GM19455 (cell line): ENCODE measurements at regions not wholly inside any gene's neighbourhood (a gene's known extent, or its start where the extent isn't known, plus 50 kb on each side); places are given as distances from the start of the nearest gene placed in this dataset.

Experiments used
- ATAC-seq: cut with Tn5 transposase; IDR thresholded peaks from one replicate; pipeline ENCODE4 v1.9.1; 2021; ENCODE audit not compliant: unreplicated experiment

DNA sequence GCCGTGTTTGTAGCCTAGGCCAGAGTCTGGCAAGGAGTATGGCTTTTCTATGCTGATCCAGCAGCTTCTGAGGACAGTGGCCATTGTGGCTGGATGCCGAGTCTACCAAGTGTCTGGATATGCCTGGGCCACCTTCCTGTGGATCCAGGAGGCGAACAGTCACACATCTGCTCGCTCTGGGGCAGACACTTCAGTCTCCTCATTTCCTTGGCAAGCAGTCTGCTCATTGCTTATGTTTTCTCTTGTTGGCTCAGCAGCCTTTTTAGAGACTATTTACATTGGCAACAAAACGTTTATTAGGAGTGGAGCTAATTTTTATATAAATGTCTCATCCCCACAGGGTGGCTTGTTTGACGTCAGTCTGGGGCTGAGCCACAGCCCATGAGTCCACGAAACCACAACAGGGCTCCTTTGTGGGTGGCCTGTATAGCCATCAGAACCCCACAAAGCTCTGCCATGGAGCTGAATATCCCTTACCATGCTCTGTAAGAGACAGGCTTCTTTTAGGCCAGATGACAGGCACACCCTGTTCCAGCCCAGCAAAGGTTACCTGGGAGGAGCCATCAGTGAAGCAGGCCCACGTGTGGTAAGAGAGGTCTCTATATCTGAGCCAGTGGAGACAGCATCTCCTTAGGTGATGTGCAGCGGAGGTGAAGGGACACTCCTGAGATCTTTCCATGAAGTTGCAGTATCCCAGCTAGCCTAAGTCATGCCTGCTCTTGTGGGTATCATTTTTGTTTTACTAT lies 221.7 kb downstream of the DIRAS2 start:
- ATAC-seq = no peak

DNA sequence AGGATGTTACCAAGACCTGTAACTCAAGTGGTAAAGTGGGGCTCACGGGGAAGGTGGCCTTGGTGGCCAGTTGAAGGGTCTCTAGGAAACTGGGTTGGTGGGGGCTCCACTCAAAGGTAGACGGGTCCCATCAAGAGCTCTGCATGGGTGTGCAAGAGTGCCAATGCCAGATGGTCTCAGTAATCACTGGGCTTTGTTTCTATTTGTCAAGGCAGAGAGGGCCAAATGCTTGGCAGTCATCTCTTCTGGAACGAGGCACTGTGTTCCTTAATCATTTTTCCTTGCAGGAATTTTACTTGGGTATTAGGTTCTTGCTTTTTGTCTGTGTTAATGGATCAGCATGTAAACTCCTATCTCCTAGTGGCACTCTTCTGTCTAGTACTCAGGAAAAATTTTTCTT lies 220.8 kb downstream of the DIRAS2 start:
- ATAC-seq = no peak

DNA sequence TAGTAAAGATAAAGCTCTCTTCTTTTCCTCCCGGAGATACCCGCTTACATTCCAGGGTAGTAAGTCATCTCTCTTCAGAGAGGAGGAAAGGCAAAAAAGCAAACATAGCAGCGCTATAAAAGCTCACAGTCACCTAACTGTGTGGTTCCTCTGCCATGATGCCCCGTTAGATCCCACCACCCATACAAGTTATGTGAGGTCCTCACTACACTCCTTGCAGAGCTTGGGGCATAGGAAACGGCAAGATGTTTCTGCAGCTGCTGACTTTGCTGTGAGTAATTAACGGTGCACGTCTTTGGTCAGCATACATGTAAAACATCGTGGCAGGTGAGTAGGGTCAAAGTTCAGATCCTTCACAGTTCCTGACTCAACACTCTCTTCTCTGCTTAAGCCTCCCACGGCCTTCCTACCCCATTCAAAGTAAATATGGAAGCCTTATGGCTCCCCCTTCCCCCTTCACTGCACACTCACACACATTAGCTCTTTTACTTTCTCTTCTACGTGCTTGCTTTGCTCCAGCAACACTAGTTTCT lies 218.9 kb downstream of the DIRAS2 start:
- no peak for ATAC-seq

DNA sequence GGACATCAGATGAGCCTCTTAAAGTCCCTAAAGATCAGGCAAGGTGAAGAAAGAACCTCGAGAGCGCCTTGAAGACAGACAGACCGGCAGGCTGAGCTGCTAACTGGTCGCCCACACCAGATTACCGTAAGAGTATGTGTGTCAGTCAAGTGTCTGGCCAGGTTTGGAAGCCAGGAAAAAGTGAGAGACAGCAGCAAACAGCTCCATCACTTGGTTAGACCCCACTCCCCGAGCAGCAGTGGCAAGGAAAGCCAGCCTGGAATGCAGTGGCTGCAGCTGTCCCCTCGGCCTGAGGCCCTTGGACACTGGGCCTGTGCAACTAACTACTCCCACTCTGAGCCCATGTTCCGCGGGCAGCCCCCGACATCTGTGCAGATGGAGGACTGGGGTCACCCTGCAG lies 214.1 kb downstream of the DIRAS2 start:
- ATAC-seq = no peak

DNA sequence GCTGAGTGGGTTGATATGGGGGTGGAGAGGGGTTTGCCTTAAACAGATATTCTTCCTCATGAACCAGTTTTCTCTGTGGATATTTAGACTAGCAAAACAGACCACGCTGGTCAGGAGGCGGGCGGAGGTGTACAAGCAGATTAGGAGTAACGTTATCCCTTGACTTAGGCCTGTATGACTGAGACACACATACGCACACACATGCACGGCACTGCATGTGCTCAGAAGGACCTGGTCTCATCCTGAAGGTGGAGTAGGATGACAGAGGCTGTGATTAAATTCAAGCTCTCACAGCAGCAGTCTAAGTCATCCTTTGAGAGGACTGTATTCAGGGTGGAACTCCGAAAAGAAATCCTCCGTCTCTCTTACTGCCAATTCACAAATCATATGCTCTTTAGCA lies 209.7 kb downstream of the DIRAS2 start:
- ATAC-seq = no peak

DNA sequence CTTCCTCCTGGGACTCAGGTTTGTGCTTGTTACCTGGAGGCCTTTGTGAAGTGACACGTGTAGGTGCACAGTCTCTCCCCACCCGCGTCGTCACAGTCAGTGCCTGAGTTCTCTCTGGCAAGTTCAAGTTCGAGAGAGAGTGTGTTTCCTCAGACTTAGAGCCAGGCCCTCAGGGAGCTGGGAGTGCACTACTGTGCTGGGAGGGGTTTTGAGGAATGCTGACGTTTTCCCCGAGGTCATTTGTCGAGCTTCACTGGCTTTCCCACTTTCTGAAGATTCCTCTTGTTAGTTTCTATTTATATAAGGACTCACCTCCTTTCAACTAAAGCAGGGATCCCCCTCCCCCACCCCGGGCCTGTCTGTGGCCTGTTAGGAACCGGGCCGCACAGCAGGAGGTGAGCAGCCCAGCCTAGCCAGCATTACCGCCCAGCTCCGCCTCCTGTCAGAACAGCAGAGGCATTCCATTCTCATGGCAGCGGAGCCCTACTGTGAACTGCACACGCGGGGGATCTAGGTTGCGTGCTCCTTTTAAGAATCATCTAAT lies 209.2 kb downstream of the DIRAS2 start:
- no peak for ATAC-seq

DNA sequence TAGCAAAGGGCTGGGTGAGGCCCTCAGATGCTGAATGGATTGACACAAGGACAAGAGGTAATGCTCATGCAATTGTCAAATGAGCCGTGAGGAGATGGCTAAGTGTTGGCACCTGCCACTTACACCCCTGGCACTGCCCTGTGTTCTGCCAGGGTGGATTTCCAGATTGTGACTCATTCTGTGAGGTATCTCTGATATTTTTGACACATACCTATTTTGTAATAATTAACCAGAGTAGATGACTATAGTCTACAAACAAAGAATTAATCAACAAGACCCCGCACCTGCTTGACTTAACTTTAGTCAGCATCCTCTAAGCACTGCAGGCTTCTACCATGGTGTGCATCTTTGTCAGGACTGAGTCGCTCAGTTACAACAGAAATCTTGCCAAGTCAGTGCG lies 200.8 kb downstream of the DIRAS2 start:
- no peak for ATAC-seq

DNA sequence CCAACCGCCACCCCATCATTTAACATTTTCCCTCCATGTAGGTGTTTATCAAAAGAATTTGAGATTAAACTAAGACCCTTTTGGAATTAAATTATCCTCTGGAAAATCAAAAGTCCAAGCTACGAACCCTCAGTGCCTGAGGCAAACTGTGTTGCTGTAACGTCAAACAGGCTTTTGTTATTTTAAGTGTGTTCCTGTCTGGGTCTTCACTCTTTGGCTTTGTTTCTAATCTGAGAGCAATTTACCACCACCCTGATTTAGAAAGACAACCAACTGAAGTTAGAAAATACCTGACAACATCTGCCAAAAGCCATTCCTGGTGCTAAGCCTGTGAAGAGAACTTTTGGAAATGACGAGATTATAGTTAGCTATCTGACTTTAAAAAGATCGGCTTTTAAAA lies 199.9 kb downstream of the DIRAS2 start:
- ATAC-seq = no peak

DNA sequence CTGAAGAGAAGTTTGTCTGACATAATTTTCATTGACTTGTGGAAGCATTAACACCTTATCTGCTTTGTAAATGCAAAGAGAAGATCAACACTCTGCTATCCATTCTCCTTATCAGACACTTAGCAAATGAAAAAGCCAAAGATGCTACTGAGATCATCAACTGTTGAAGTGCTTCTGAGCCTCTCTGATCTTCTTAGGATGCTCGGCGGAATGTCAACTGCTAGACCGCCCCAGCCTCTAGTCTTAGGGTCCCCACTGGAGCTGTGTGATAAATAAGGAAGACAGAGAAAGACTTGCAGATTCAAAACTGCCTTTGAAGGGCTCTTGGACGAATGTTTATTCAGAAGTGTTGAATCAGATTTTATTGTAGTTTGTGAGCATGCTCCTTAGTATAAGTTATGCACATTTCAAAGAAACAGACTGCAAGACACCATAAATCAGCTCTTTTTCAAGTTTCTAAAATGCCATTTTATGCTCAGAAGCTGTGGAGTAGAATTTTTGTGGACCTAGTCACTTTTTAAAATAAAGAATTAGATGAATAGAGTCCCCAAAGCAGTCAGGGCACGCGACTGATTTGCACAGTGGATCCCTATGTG lies 197.9 kb downstream of the DIRAS2 start:
- no peak for ATAC-seq

DNA sequence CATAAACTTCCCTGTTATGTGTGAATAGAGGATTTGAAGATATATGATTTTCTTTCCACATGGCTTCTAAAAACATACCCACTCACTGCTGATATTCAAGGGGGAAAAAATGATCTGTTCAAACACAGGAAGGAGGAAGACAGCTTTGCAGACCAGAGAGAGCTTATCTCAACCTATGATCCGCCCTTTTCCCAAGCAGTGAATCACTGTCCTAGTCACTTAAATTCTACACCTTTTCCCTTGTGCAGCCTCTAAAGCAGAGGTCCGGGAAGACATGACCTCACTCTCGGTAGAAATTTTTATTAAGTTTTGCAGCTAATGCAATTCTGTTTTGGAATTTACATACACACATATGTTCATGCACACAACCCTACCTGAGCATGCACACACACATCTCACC lies 197.2 kb downstream of the DIRAS2 start:
- no peak for ATAC-seq

DNA sequence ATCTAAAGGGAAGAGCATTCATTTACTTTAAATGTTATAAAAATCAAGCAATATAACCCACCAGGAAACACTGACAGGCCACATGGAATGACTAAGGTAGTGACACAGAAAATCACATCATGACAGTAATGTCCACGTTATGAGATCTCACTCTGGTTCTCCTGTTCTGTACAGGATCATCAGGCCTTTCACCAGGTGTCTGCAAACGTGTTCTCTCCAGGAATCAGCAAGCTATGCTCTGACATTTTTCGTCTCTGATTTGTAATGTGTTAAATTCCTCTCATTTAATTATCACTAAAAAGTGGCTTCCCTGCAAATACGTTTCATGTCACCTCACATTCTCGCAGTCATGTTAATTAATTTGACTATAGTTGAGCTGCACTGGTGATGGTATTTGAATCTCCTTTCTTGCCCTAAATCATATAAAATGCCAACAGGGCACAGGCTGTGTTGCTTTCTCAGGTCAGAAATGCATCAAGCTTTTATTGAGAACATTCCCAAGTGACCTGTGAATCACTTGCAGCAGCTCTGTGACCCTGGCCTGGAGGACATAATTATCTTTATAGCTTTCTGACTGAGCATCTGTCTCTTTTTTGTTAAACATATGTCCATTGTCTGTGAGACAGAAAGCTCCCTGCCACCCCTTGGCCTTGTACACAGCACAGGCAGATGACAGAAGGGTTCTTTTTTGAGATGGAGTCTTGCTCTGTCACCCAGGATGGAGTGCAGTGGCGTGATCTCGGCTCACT lies 196.2 kb downstream of the DIRAS2 start:
- ATAC-seq = no peak

DNA sequence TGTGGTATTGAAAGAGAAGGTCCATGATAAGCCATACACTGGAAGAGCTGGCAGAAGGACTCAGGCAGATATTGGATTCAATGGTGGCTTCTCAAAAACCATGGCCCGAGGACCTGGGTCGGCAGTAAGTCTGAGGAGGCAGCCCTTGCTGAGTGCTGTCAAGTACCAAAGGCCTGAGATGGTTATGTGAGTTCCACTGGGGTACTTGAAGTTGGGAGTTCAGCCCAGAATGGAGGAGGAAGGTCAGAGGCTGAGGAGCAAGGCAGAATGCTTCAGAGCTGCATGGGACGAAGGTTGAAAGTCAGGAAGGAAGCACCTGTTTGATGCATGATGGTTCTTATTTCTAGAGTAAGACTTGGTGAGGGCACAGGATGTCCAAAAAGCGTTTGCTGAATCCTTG lies 194.9 kb downstream of the DIRAS2 start:
- ATAC-seq = no peak

DNA sequence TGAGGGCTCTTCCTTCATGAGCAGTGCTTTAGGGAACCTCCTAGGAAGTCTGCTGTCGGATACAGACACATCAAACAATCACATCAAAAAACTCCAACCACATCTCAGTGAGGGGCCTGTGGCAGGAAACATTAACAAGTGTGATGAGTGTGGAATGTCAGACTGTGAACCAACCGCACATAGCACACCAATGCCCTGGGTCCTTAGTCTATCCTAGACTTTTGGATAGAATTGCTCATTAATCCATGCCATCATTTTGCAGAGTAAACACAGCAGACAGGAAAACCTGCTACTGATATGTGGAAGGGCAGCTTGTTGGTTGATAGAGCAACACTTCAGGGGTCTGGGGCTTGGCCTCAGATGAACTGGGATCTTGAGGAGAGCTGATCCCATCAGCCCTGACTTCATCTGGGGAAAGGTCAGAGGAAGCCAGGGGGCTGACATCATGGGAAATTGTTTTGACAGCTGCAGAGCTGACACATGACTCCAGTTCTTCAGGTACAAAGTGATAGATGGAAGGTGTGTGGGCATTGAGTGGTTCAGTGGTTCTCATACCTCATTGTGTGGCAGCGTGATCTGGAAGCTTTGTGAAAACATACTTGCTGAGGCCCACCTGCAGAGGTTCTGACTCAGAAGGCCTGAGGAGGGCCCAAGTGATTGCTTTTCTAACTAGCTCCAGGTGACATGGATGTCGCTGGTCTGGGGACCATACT lies 193.3 kb downstream of the DIRAS2 start:
- ATAC-seq = no peak

DNA sequence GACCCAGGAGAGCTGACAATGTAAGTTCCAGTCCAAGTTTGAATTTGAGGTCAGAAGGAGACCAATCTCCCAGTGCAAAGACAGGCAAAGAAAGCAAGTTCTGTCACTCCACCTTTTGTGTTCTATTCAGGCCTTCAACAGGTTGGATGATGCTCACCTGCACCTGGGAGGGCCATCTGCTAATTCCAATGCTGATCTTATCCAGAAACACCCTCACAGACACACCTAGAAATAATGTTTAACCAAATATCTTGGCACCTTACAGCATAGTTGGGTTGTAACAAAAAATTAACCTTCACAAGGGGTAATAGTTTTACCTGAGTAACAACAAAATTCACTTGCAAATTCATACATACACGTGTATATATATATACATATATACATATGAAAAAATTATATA lies 190.8 kb downstream of the DIRAS2 start:
- no peak for ATAC-seq

DNA sequence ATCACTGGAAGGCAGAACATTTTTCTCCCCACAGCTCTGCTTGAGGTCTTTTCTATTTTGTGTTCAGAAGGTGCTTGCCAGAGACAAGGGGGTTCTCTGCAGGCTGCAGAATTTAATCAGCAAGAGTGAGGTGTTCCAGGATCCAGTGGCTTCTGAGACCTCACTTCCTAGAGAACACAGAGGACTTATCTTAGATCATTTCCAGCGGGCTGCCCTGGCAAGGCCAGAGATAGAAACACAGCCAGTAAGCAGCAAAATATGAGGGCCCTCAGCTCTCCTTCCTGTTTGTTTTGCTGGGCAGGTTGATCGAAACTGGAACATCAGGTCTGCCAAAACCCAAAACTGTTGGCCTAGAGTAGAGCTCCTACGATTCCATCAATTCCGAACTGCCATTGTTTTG lies 187.3 kb downstream of the DIRAS2 start:
- no peak for ATAC-seq

DNA sequence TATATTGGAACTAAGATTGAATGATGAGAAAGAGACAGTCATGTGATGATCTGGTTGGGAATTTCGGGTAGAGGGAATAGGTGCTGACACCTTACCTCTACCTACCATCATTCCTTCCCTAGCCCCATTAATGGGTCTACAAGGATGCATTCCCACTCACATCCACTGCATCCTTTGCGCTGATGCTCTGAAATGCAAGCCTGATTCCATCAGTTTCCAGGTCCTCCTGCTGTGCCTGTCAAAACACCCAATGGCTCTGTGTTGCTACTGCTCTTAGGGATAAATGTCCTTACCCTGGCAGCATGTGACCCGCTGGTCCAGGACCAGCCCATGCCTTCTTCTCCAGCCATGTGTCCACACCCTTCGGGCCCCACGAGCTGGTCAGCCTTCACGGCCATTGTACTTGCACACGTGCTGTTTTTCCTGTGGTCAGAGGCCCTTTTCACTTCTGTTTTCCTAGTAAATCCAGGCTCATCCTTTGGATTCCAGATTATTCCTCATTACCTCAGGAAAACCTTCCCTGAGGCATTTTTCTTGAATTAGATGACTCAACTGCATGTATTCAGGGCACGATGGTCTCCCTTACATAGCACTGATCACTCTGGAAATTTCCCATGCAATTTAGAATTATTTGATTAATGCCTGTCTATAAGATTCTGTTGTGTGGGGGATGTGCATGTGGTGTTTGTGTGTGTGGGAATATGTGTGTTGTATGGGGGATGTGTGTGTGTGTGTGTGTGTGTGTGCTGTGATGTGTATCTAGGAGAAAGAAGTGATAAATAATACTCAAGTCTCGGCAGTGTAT lies 185.0 kb downstream of the DIRAS2 start:
- ATAC-seq = no peak

DNA sequence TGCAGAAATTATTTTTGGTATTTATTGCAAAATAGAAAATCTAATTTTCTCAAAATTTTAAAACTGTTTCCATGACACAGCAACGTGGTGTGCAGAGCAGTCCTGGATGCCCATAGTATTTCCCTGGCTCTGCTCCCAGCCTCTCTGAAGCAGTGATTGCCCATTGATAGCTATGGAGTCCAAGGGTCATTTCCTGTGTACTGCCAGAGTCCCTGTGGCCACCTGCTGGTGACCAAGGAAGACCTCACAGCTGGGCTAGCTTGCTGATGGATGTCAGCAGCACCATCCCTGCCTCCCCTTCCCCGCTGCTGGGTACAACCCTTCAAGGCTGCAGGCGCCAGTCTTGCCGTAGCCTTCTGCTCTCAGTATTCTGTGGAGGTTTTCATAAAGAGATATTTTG lies 184.1 kb downstream of the DIRAS2 start:
- ATAC-seq = no peak

DNA sequence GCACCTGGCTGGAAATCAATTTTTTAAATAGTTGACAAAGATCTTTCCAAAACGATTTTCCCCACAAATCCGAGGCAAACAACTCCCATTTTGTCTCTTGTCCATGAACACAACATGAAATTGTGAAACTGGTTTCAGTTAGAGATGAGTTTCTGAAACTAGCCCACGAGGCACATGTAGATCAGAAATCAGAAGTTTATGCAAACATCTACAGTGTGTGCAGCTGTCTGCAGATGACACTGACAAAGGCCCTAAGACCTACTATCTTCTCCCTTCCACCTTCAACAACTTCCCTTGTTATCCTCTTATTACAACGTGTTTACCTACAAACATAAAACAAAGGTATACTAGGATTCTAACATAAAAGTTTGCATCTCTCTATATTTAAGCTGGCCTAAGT lies 183.3 kb downstream of the DIRAS2 start:
- ATAC-seq = peak; percentile 82

DNA sequence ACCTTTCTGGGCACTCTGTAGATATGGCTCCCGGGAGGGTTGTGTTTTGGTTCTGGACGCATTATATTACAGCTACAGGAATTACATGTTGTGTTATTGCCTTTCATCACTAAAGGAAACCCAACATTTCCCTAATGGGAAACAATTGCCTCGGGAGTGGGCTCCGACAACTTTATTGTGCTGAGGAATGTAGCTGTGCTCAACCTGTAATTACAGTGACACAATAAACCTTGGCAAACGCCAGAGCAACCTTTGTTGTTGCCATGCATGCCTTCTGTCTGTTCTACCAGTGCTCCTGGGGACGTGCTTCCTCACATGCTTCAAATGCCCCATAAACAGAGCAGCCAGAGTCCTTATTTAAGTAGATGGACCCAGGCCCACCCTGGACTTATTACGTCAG lies 182.4 kb downstream of the DIRAS2 start:
- ATAC-seq = no peak

DNA sequence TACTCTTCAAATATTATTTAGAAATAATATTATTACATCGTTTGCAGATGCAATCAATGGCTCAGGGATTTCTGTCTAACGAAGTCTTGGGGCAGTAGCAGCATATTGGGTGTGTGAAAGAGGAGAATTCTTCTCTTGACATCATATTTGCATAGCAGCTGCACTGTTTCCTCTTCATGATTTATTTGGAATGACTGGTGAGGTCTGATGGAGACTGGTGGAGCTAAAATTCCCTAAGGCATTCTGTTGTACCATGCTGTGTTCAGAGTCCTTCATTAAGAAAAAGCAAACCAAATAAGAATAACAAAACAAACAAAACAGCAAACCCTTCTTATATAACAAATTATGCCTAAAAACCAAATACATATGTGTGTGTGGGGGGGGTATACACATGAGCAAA lies 177.6 kb downstream of the DIRAS2 start:
- ATAC-seq = no peak
